ENCODE measurements at regions not wholly inside any gene's neighbourhood (a gene's known extent, or its start where the extent isn't known, plus 50 kb on each side); places are given as distances from the start of the nearest gene placed in this dataset.

GRCh38 chr12:97142737-97143410, 235.8 kb downstream of the NEDD1 start:
- TF ChIP-seq POLR2AphosphoS5 (IDR thresholded peaks at IDR 0.05) (no peak), TAF1 (IDR thresholded peaks at IDR 0.05; ENCODE audit: low read depth) (no peak), REST (IDR thresholded peaks at IDR 0.05; ENCODE audit: borderline replicate concordance) (no peak), RAD21 (conservative IDR thresholded peaks at IDR 0.05) (no peak), EZH2 (IDR thresholded peaks at IDR 0.05; ENCODE audit: borderline replicate concordance, insufficient read depth, low read length, poor library complexity, severe bottlenecking) (no peak), EP300 (conservative IDR thresholded peaks at IDR 0.05; ENCODE audit: poor library complexity, severe bottlenecking) (no peak), MXI1 (conservative IDR thresholded peaks at IDR 0.05; ENCODE audit: poor library complexity, severe bottlenecking) (no peak)
- TF ChIP-seq, protein P1, sequence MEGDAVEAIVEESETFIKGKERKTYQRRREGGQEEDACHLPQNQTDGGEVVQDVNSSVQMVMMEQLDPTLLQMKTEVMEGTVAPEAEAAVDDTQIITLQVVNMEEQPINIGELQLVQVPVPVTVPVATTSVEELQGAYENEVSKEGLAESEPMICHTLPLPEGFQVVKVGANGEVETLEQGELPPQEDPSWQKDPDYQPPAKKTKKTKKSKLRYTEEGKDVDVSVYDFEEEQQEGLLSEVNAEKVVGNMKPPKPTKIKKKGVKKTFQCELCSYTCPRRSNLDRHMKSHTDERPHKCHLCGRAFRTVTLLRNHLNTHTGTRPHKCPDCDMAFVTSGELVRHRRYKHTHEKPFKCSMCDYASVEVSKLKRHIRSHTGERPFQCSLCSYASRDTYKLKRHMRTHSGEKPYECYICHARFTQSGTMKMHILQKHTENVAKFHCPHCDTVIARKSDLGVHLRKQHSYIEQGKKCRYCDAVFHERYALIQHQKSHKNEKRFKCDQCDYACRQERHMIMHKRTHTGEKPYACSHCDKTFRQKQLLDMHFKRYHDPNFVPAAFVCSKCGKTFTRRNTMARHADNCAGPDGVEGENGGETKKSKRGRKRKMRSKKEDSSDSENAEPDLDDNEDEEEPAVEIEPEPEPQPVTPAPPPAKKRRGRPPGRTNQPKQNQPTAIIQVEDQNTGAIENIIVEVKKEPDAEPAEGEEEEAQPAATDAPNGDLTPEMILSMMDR (IDR thresholded peaks at IDR 0.05; ENCODE audit: poor library complexity, severe bottlenecking) = no peak

All from neural cell (in vitro differentiated cells).